ENCODE measurements at regions not wholly inside any gene's neighbourhood (a gene's known extent, or its start where the extent isn't known, plus 50 kb on each side); places are given as distances from the start of the nearest gene placed in this dataset.

- H3K27ac ChIP-seq (ENCODE audit: low read depth, low read length): no peak overlapping the region
- no peaks in the 10 kb centered on the region for H3K9me3 ChIP-seq (ENCODE audit: insufficient read depth in 2 of 2, low read depth in 1 of 2, low read length in 1 of 2)
- no peak overlapping the region for H4K91ac ChIP-seq (replicated peaks; ENCODE audit: insufficient read length, low read length)
- no peak overlapping the region for H4K5ac ChIP-seq (ENCODE audit: insufficient read length, low read depth, low read length)
- H3K36me3 ChIP-seq (ENCODE audit: control insufficient read depth in 2 of 4, insufficient read depth in 4 of 4, low read length in 3 of 4): no peaks in the 10 kb centered on the region
- no peak overlapping the region for H3K14ac ChIP-seq (ENCODE audit: insufficient read length)
- H2BK5ac ChIP-seq (ENCODE audit: low read depth, low read length): no peak overlapping the region
- 69% methylated on average over 1 of the region's 1 CpG; no CpG with 5 or more reads in 1 of the 2 experiments for WGBS, 2 experiments (ENCODE audit: extremely low coverage in 1 of 2, insufficient coverage in 1 of 2, insufficient read length in 1 of 2, insufficient replicate concordance in 2 of 2, low coverage in 1 of 2, low lambda C conversion rate in 2 of 2, missing lambda C conversion rate in 1 of 2)
- peaks cover 0 to 1% (median 0%) of the 10 kb centered on the region in 4 experiments; a peak in 1 of 7 replicates for H3K27me3 ChIP-seq (replicated peaks in 1 of 4; ENCODE audit: control insufficient read depth in 3 of 4, extremely low read depth in 1 of 4, insufficient read depth in 3 of 4, low read length in 3 of 4)
- H2BK20ac ChIP-seq (ENCODE audit: low read length): no peak overlapping the region
- H4K8ac ChIP-seq (ENCODE audit: extremely low read depth, insufficient read depth, low read length): no peak overlapping the region
- H2AFZ ChIP-seq (ENCODE audit: low read length): peak overlapping the region; percentile 35; the same call in 1 of the 2 replicates
- H3K4me3 ChIP-seq (ENCODE audit: extremely low read depth in 1 of 4, insufficient read depth in 2 of 4, low read depth in 3 of 4, low read length in 4 of 4): no peak overlapping the region
- H2BK15ac ChIP-seq (ENCODE audit: low read length): no peak overlapping the region
- H3K18ac ChIP-seq (ENCODE audit: extremely low read depth, low read length): no peak overlapping the region
- FAIRE-seq (no peak), DNase-seq (ENCODE audit: low read depth in 1 of 2, low spot score in 2 of 2) (no peak)
- ChIA-PET POLR2A (ENCODE audit: partially characterized antibody) (no interaction called here), CTCF (ENCODE audit: partially characterized antibody) (interaction anchor here (1.7 to 1.9 kb wide), 2 partner anchors 27 to 35 kb away, joined by 4 to 6 read pairs; no protein-coding TSS in a partner anchor)
- no peak overlapping the region for H2BK120ac ChIP-seq (replicated peaks; ENCODE audit: low read depth, low read length)
- no peaks in the 10 kb centered on the region for H3K4me1 ChIP-seq (replicated peaks in 1 of 4; ENCODE audit: control insufficient read depth in 3 of 4, insufficient read depth in 4 of 4, low read length in 3 of 4)
- no peak overlapping the region for H3K4ac ChIP-seq (replicated peaks; ENCODE audit: insufficient read length, low read depth, low read length)
- H3K23ac ChIP-seq (ENCODE audit: insufficient read length): no peak overlapping the region
- no peaks in the 10 kb centered on the region for H3K79me2 ChIP-seq (ENCODE audit: control insufficient read depth in 1 of 2, insufficient read depth in 2 of 2, low read length in 2 of 2)
- no peaks in the 10 kb centered on the region for H3K23me2 ChIP-seq (ENCODE audit: low read depth, low read length)
- H2BK12ac ChIP-seq (ENCODE audit: low read depth, low read length): no peak overlapping the region
- H4K20me1 ChIP-seq (replicated peaks in 1 of 2; ENCODE audit: control insufficient read depth in 1 of 2, insufficient read depth in 2 of 2, low read length in 2 of 2): no peaks in the 10 kb centered on the region
- no peak overlapping the region for H3K56ac ChIP-seq (replicated peaks; ENCODE audit: insufficient read length, low read depth, low read length)
- H3K4me2 ChIP-seq (ENCODE audit: insufficient read depth in 1 of 2, low read depth in 2 of 2, low read length in 2 of 2): no peak overlapping the region
- no peaks in the 10 kb centered on the region for H3K79me1 ChIP-seq (ENCODE audit: low read depth, low read length)
- H2AK5ac ChIP-seq (ENCODE audit: low read depth, low read length): no peak overlapping the region
- no peak overlapping the region for H3K9ac ChIP-seq (replicated peaks in 1 of 4; ENCODE audit: extremely low read depth in 1 of 4, low read depth in 3 of 4, low read length in 3 of 4)
- TF ChIP-seq GTF2F1 (IDR thresholded peaks at IDR 0.05; ENCODE audit: borderline replicate concordance, low read depth, low read length) (no peak), HDAC6 (IDR thresholded peaks at IDR 0.05; ENCODE audit: low read depth, low read length) (no peak), SP4 (IDR thresholded peaks at IDR 0.05; ENCODE audit: low read length) (no peak), YY1 (IDR thresholded peaks at IDR 0.05; ENCODE audit: low read depth, low read length) (no peak), TCF12 (IDR thresholded peaks at IDR 0.05; ENCODE audit: low read depth, low read length) (no peak), KDM5A (IDR thresholded peaks at IDR 0.05; ENCODE audit: low read length) (no peak), TBP (IDR thresholded peaks at IDR 0.05; ENCODE audit: low read depth, low read length) (no peak), CBX8 (IDR thresholded peaks at IDR 0.05; ENCODE audit: borderline replicate concordance, low read depth, low read length) (no peak), CHD1 (IDR thresholded peaks at IDR 0.05; ENCODE audit: low read depth, low read length) (no peak)
- TF ChIP-seq, protein P1, sequence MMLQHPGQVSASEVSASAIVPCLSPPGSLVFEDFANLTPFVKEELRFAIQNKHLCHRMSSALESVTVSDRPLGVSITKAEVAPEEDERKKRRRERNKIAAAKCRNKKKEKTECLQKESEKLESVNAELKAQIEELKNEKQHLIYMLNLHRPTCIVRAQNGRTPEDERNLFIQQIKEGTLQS (IDR thresholded peaks at IDR 0.05; ENCODE audit: insufficient read depth, low read depth, low read length): no peak
These were observed 139.9 kb upstream of the DGKB start for GRCh38 chr7:15042285-15043065.
